Spleen (tissue), 7 donors: ENCODE measurements at regions not wholly inside any gene's neighbourhood (a gene's known extent, or its start where the extent isn't known, plus 50 kb on each side); places are given as distances from the start of the nearest gene placed in this dataset.

ENCODE experiments used
- POLR2A ChIP-seq, 3 donors: fragments of 450-650 bp; IDR thresholded peaks; one replicate each; pipeline ENCODE4 v1.5.1; 2017; ENCODE audit warnings: antibody characterized with exemption in 3 of 3, mild to moderate bottlenecking in 1 of 3
- POLR2AphosphoS5 ChIP-seq, 3 donors: sonication (generic); formaldehyde crosslinking; IDR thresholded peaks; one replicate each; pipeline ENCODE4 v1.5.1; 2017; ENCODE audit warnings: antibody characterized with exemption in 3 of 3
- TF ChIP-seq, protein P1 (sequence below), 11 experiments: fragments of 200-600 bp in 7 of 11; fragments of 450-650 bp in 4 of 11; sonication (generic) in 4 of 11; IDR thresholded peaks in 8 of 11; conservative IDR thresholded peaks in 3 of 11; 1 replicate in 7 of 11; 2 replicates in 4 of 11; pipeline versions ENCODE4 v1.4.0 to v1.8.0; 2016 to 2021; ENCODE audit warnings: antibody characterized with exemption in 11 of 11, inconsistent platforms in 4 of 11, mild to moderate bottlenecking in 1 of 11
- donor health status: DM: no; HTN: no; CAD: no; lungs with moderate emphysema.
- donor health status: DM: no; HTN: no; CAD: no.
- donor health status: DM: no; HTN: no; CAD: no.

GRCh38 chr2:168363347-168364092, 92.6 kb upstream of the CERS6 start:
- TF ChIP-seq, protein P1, sequence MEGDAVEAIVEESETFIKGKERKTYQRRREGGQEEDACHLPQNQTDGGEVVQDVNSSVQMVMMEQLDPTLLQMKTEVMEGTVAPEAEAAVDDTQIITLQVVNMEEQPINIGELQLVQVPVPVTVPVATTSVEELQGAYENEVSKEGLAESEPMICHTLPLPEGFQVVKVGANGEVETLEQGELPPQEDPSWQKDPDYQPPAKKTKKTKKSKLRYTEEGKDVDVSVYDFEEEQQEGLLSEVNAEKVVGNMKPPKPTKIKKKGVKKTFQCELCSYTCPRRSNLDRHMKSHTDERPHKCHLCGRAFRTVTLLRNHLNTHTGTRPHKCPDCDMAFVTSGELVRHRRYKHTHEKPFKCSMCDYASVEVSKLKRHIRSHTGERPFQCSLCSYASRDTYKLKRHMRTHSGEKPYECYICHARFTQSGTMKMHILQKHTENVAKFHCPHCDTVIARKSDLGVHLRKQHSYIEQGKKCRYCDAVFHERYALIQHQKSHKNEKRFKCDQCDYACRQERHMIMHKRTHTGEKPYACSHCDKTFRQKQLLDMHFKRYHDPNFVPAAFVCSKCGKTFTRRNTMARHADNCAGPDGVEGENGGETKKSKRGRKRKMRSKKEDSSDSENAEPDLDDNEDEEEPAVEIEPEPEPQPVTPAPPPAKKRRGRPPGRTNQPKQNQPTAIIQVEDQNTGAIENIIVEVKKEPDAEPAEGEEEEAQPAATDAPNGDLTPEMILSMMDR (IDR thresholded peaks at IDR 0.05 in 8 of 11, conservative IDR thresholded peaks at IDR 0.05 in 3 of 11): no peak
- no peak for TF ChIP-seq POLR2A (IDR thresholded peaks at IDR 0.05)
- no peak for TF ChIP-seq POLR2AphosphoS5 (IDR thresholded peaks at IDR 0.05)
